22Rv1 (cell line): ENCODE measurements at regions not wholly inside any gene's neighbourhood (a gene's known extent, or its start where the extent isn't known, plus 50 kb on each side); places are given as distances from the start of the nearest gene placed in this dataset.

Experiments
- ZFX ChIP-seq: fragments of 450-650 bp; IDR thresholded peaks from 2 replicates; pipeline ENCODE4 v1.6.1; 2017; ENCODE audit warnings: antibody characterized with exemption, borderline replicate concordance
- TF ChIP-seq, protein P1 (sequence below): fragments of 450-650 bp; IDR thresholded peaks from 2 replicates; pipeline ENCODE4 v1.5.1; 2017; ENCODE audit warnings: mild to moderate bottlenecking

DNA sequence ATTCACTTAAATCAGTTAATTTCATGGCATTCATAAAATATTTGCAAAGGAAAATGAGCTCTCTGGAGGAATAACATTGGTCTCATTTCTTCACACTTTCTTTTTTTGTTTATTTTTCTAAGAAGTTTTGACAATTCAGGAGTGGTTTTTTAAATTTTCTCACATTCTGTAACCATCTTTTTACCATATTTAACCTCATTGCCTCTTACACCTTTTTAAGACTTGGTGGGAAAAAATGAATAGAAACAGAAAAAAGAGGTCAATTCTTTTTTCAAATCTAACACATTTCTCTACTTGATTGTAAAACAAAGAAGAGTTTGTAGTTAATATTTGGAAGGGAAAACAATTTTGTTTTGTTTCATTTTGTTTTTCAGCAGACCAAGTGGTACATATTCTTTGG is 1034.7 kb upstream of the RAG2 start:
- TF ChIP-seq, protein P1, sequence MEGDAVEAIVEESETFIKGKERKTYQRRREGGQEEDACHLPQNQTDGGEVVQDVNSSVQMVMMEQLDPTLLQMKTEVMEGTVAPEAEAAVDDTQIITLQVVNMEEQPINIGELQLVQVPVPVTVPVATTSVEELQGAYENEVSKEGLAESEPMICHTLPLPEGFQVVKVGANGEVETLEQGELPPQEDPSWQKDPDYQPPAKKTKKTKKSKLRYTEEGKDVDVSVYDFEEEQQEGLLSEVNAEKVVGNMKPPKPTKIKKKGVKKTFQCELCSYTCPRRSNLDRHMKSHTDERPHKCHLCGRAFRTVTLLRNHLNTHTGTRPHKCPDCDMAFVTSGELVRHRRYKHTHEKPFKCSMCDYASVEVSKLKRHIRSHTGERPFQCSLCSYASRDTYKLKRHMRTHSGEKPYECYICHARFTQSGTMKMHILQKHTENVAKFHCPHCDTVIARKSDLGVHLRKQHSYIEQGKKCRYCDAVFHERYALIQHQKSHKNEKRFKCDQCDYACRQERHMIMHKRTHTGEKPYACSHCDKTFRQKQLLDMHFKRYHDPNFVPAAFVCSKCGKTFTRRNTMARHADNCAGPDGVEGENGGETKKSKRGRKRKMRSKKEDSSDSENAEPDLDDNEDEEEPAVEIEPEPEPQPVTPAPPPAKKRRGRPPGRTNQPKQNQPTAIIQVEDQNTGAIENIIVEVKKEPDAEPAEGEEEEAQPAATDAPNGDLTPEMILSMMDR, result no peak
- no peak for TF ChIP-seq ZFX
